OCI-LY1 (cell line): ENCODE measurements at regions not wholly inside any gene's neighbourhood (a gene's known extent, or its start where the extent isn't known, plus 50 kb on each side); places are given as distances from the start of the nearest gene placed in this dataset.

Source experiments
- EZH2 ChIP-seq: fragments of 200-600 bp; sonication (generic), shearing (Covaris generic); IDR thresholded peaks from 2 replicates; pipeline ENCODE4 v1.8.0; 2017; ENCODE audit warnings: borderline replicate concordance, mixed run types, mild to moderate bottlenecking, antibody characterized with exemption, low read length, moderate library complexity, mixed read lengths
- TF ChIP-seq, protein P1 (sequence below): fragments of 200-600 bp; sonication (generic), shearing (Covaris generic); IDR thresholded peaks from 2 replicates; pipeline ENCODE4 v1.5.1; 2017; ENCODE audit warnings: mild to moderate bottlenecking, antibody characterized with exemption, low read length, moderate library complexity, mixed read lengths

GRCh38 chr2:128692895-128693742 is 374.5 kb upstream of the HS6ST1 start:
- TF ChIP-seq, protein P1, sequence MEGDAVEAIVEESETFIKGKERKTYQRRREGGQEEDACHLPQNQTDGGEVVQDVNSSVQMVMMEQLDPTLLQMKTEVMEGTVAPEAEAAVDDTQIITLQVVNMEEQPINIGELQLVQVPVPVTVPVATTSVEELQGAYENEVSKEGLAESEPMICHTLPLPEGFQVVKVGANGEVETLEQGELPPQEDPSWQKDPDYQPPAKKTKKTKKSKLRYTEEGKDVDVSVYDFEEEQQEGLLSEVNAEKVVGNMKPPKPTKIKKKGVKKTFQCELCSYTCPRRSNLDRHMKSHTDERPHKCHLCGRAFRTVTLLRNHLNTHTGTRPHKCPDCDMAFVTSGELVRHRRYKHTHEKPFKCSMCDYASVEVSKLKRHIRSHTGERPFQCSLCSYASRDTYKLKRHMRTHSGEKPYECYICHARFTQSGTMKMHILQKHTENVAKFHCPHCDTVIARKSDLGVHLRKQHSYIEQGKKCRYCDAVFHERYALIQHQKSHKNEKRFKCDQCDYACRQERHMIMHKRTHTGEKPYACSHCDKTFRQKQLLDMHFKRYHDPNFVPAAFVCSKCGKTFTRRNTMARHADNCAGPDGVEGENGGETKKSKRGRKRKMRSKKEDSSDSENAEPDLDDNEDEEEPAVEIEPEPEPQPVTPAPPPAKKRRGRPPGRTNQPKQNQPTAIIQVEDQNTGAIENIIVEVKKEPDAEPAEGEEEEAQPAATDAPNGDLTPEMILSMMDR: no peak
- TF ChIP-seq EZH2: no peak
